ENCODE measurements at regions not wholly inside any gene's neighbourhood (a gene's known extent, or its start where the extent isn't known, plus 50 kb on each side); places are given as distances from the start of the nearest gene placed in this dataset.

DNA sequence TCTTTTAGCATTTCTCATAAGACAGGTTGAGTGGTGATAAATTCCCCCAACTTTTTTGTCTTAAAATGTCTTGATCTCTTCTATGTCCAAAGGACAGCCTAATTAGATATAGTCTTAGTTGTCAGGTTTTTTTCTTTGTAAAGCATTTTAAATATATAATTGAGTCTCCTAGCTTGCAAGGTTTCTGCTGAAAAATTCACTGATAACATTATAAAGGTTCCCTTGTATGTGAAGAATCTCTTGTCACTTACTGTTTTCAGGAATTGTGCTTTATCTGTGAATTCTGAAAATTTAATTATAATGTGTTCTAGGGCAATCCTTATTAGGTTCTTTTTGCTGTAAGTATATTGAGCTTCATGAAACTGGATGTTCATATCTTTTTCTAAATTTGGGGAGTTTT lies 96.8 kb upstream of the ZNF92 start:
- TF ChIP-seq CTCF (IDR thresholded peaks at IDR 0.05) (no peak), EZH2 (IDR thresholded peaks at IDR 0.05; ENCODE audit: borderline replicate concordance, insufficient read depth, low read depth, low read length, poor library complexity, severe bottlenecking) (no peak)

All from B cell (primary cell).